ENCODE measurements at regions not wholly inside any gene's neighbourhood (a gene's known extent, or its start where the extent isn't known, plus 50 kb on each side); places are given as distances from the start of the nearest gene placed in this dataset.
A peak's percentile ranks its signal among the peaks of the same experiment; 100 is the strongest.

- peaks cover 0 to 2% of the 10 kb centered on the region in 2 donors for H3K36me3 Mint-ChIP-seq (ENCODE audit: insufficient read depth in 2 of 2)
- H3K9me3 Mint-ChIP-seq = no peaks in the 10 kb centered on the region
- H3K27ac Mint-ChIP-seq = peak overlapping the region; percentile 57
- DNase-seq (peak; percentile 80 to 86), ATAC-seq (replicated peaks in 1 of 2) (peak; percentile 50 to 57)
- H3K27me3 Mint-ChIP-seq (ENCODE audit: low read depth) = peaks cover 9% of the 10 kb centered on the region
- peaks cover 37% of the 10 kb centered on the region for H3K4me1 Mint-ChIP-seq (ENCODE audit: low read depth)
- peak overlapping the region; percentile 92 to 98 for H3K4me3 Mint-ChIP-seq
Observed at GRCh38 chr2:134118279-134119116, 135.4 kb upstream of the MGAT5 start.

- Mint-ChIP-seq H3K27me3 (ENCODE audit: low read depth) (peaks cover 9% of the 10 kb centered on the region), H3K36me3 (ENCODE audit: insufficient read depth in 2 of 2) (peaks cover 0 to 2% of the 10 kb centered on the region in 2 donors), H3K4me3 (peak overlapping the region; percentile 92 to 98), H3K27ac (no peak overlapping the region), H3K9me3 (no peaks in the 10 kb centered on the region), H3K4me1 (ENCODE audit: low read depth) (peaks cover 40% of the 10 kb centered on the region)
- peak; percentile 8 to 19 for ATAC-seq (replicated peaks in 1 of 2)
- peak in 1 of 2 donors; percentile 14 for DNase-seq
Observed at GRCh38 chr2:134119117-134119712, 134.7 kb upstream of the MGAT5 start.

GRCh38 chr2:134119713-134120405 lies 134.0 kb upstream of the MGAT5 start:
- peaks cover 9% of the 10 kb centered on the region for H3K27me3 Mint-ChIP-seq (ENCODE audit: low read depth)
- ATAC-seq (replicated peaks in 1 of 2) (peak; percentile 72), DNase-seq (peak; percentile 84)
- H3K4me1 Mint-ChIP-seq (ENCODE audit: low read depth) = peaks cover 46% of the 10 kb centered on the region
- H3K27ac Mint-ChIP-seq = peak overlapping the region; percentile 96
- no peaks in the 10 kb centered on the region for H3K9me3 Mint-ChIP-seq
- peaks cover 0 to 2% of the 10 kb centered on the region in 2 donors for H3K36me3 Mint-ChIP-seq (ENCODE audit: insufficient read depth in 2 of 2)
- H3K4me3 Mint-ChIP-seq = peak overlapping the region; percentile 92 to 98

GRCh38 chr2:134120406-134120732 lies 133.5 kb upstream of the MGAT5 start:
- Mint-ChIP-seq H3K9me3 (no peaks in the 10 kb centered on the region), H3K27me3 (ENCODE audit: low read depth) (peaks cover 9% of the 10 kb centered on the region), H3K4me1 (ENCODE audit: low read depth) (peaks cover 51% of the 10 kb centered on the region), H3K27ac (no peak overlapping the region), H3K4me3 (peak overlapping the region; percentile 79 to 92), H3K36me3 (ENCODE audit: insufficient read depth in 2 of 2) (peaks cover 0 to 2% of the 10 kb centered on the region in 2 donors)
- DNase-seq (no peak), ATAC-seq (replicated peaks in 1 of 2) (peak in 1 of 2 donors; percentile 2)

GRCh38 chr2:134120733-134121630 lies 132.9 kb upstream of the MGAT5 start:
- peaks cover 57% of the 10 kb centered on the region for H3K4me1 Mint-ChIP-seq (ENCODE audit: low read depth)
- no peak overlapping the region for H3K27ac Mint-ChIP-seq
- peaks cover 0 to 2% of the 10 kb centered on the region in 2 donors for H3K36me3 Mint-ChIP-seq (ENCODE audit: insufficient read depth in 2 of 2)
- peaks cover 9% of the 10 kb centered on the region for H3K27me3 Mint-ChIP-seq (ENCODE audit: low read depth)
- ATAC-seq (replicated peaks in 1 of 2) (peak; percentile 69 to 75), DNase-seq (peak; percentile 70 to 71)
- no peaks in the 10 kb centered on the region for H3K9me3 Mint-ChIP-seq
- H3K4me3 Mint-ChIP-seq = peak overlapping the region; percentile 79 to 92

- no peaks in the 10 kb centered on the region for H3K9me3 Mint-ChIP-seq
- peaks cover 0 to 2% of the 10 kb centered on the region in 2 donors for H3K36me3 Mint-ChIP-seq (ENCODE audit: insufficient read depth in 2 of 2)
- ATAC-seq (replicated peaks in 1 of 2) = no peak
- H3K4me1 Mint-ChIP-seq (ENCODE audit: low read depth) = peaks cover 74% of the 10 kb centered on the region
- peaks cover 9% of the 10 kb centered on the region for H3K27me3 Mint-ChIP-seq (ENCODE audit: low read depth)
- peak overlapping the region; percentile 38 to 59 for H3K4me3 Mint-ChIP-seq
- DNase-seq = peak in 1 of 2 donors; percentile 15
- no peak overlapping the region for H3K27ac Mint-ChIP-seq
Observed at GRCh38 chr2:134122610-134123009, 131.3 kb upstream of the MGAT5 start.

- Mint-ChIP-seq H3K9me3 (no peaks in the 10 kb centered on the region), H3K4me3 (no peak overlapping the region), H3K27ac (no peak overlapping the region), H3K27me3 (ENCODE audit: low read depth) (peaks cover 9% of the 10 kb centered on the region), H3K4me1 (ENCODE audit: low read depth) (peaks cover 80% of the 10 kb centered on the region), H3K36me3 (ENCODE audit: insufficient read depth in 2 of 2) (peaks cover 0 to 2% of the 10 kb centered on the region in 2 donors)
- ATAC-seq (replicated peaks in 1 of 2) (no peak), DNase-seq (no peak)
Observed at GRCh38 chr2:134123332-134123731, 130.5 kb upstream of the MGAT5 start.

- Mint-ChIP-seq H3K36me3 (ENCODE audit: insufficient read depth in 2 of 2) (peaks cover 0 to 2% of the 10 kb centered on the region in 2 donors), H3K4me1 (ENCODE audit: low read depth) (peaks cover 78% of the 10 kb centered on the region), H3K27me3 (ENCODE audit: low read depth) (peaks cover 2% of the 10 kb centered on the region), H3K9me3 (no peaks in the 10 kb centered on the region), H3K4me3 (no peak overlapping the region), H3K27ac (no peak overlapping the region)
- DNase-seq (no peak), ATAC-seq (replicated peaks in 1 of 2) (no peak)
Observed at GRCh38 chr2:134124047-134124753, 129.7 kb upstream of the MGAT5 start.

- no peaks in the 10 kb centered on the region for H3K36me3 Mint-ChIP-seq (ENCODE audit: insufficient read depth in 2 of 2)
- peak overlapping the region; percentile 25 to 60 for H3K4me3 Mint-ChIP-seq
- peaks cover 71% of the 10 kb centered on the region for H3K4me1 Mint-ChIP-seq (ENCODE audit: low read depth)
- ATAC-seq (replicated peaks in 1 of 2) (peak; percentile 97 to 98), DNase-seq (peak; percentile 76 to 84)
- no peaks in the 10 kb centered on the region for H3K27me3 Mint-ChIP-seq (ENCODE audit: low read depth)
- H3K27ac Mint-ChIP-seq = no peak overlapping the region
- no peaks in the 10 kb centered on the region for H3K9me3 Mint-ChIP-seq
Observed at GRCh38 chr2:134127496-134127895, 126.4 kb upstream of the MGAT5 start.

- no peaks in the 10 kb centered on the region for H3K27me3 Mint-ChIP-seq (ENCODE audit: low read depth)
- DNase-seq = no peak
- H3K4me1 Mint-ChIP-seq (ENCODE audit: low read depth) = peaks cover 68% of the 10 kb centered on the region
- peak overlapping the region in 1 of 2 donors; percentile 1 for H3K4me3 Mint-ChIP-seq
- H3K9me3 Mint-ChIP-seq = no peaks in the 10 kb centered on the region
- no peak overlapping the region for H3K27ac Mint-ChIP-seq
- no peaks in the 10 kb centered on the region for H3K36me3 Mint-ChIP-seq (ENCODE audit: insufficient read depth in 2 of 2)
- no peak for ATAC-seq (replicated peaks in 1 of 2)
Observed at GRCh38 chr2:134128746-134129145, 125.1 kb upstream of the MGAT5 start.

- Mint-ChIP-seq H3K4me3 (no peak overlapping the region), H3K4me1 (ENCODE audit: low read depth) (peaks cover 60% of the 10 kb centered on the region), H3K9me3 (no peaks in the 10 kb centered on the region), H3K36me3 (ENCODE audit: insufficient read depth in 2 of 2) (no peaks in the 10 kb centered on the region), H3K27me3 (ENCODE audit: low read depth) (no peaks in the 10 kb centered on the region), H3K27ac (no peak overlapping the region)
- no peak for DNase-seq
- no peak for ATAC-seq (replicated peaks in 1 of 2)
Observed at GRCh38 chr2:134129900-134130537, 123.9 kb upstream of the MGAT5 start.
